Left lobe of liver (tissue), 2 donors: ENCODE measurements at regions not wholly inside any gene's neighbourhood (a gene's known extent, or its start where the extent isn't known, plus 50 kb on each side); places are given as distances from the start of the nearest gene placed in this dataset.

Experiments used
- ATAC-seq: fragments of 200-7000 bp; cut with Tn5 transposase; one replicate; pipeline ENCODE4 v1.9.1; 2020; ENCODE audit warnings: mild to moderate bottlenecking, moderate library complexity
- DNase-seq: peaks from one replicate; pipeline ENCODE4 v3.0.0-alpha.2; 2020; ENCODE audit warnings: low spot score
- donor health status: DM: no; HTN: no; CAD: no; lungs with moderate emphysema.
- donor health status: DM: no; HTN: yes; CAD: no.

GRCh38 chr2:121895723-121896571 lies 140.5 kb downstream of the TSN start:
- DNase-seq: no peak
- ATAC-seq: peak; percentile 19

- ATAC-seq (peak; percentile 46), DNase-seq (no peak)
Observed at GRCh38 chr2:121897335-121897970, 142.0 kb downstream of the TSN start.

- ATAC-seq: no peak
Observed at GRCh38 chr2:121898483-121898882, 143.0 kb downstream of the TSN start.

GRCh38 chr2:121900391-121900790 lies 144.9 kb downstream of the TSN start:
- no peak for ATAC-seq
- no peak for DNase-seq

More at GRCh38 chr2:121898483-121898882, 143.0 kb downstream of the TSN start:
- DNase-seq: no peak

GRCh38 chr2:121902171-121902591 lies 146.7 kb downstream of the TSN start:
- ATAC-seq: no peak

GRCh38 chr2:121902616-121903015 lies 147.2 kb downstream of the TSN start:
- ATAC-seq: no peak
- DNase-seq: no peak

More at GRCh38 chr2:121902171-121902591, 146.7 kb downstream of the TSN start:
- DNase-seq: no peak

- peak; percentile 24 for ATAC-seq
- DNase-seq: no peak
Observed at GRCh38 chr2:121903037-121903689, 147.7 kb downstream of the TSN start.

- ATAC-seq: no peak
- no peak for DNase-seq
Observed at GRCh38 chr2:121904656-121905055, 149.2 kb downstream of the TSN start.

- no peak for DNase-seq
- ATAC-seq: no peak
Observed at GRCh38 chr2:121905201-121905600, 149.8 kb downstream of the TSN start.

- no peak for ATAC-seq
- no peak for DNase-seq
Observed at GRCh38 chr2:121906170-121906569, 150.7 kb downstream of the TSN start.

GRCh38 chr2:121907928-121908327 lies 152.5 kb downstream of the TSN start:
- ATAC-seq: no peak

GRCh38 chr2:121910139-121910538 lies 154.7 kb downstream of the TSN start:
- no peak for ATAC-seq
- no peak for DNase-seq

More at GRCh38 chr2:121907928-121908327, 152.5 kb downstream of the TSN start:
- no peak for DNase-seq

- no peak for DNase-seq
- no peak for ATAC-seq
Observed at GRCh38 chr2:121911036-121911435, 155.6 kb downstream of the TSN start.

GRCh38 chr2:121917143-121917542 lies 161.7 kb downstream of the TSN start:
- no peak for ATAC-seq

GRCh38 chr2:121918231-121918630 lies 162.8 kb downstream of the TSN start:
- ATAC-seq: no peak
- no peak for DNase-seq

More at GRCh38 chr2:121917143-121917542, 161.7 kb downstream of the TSN start:
- DNase-seq: no peak

- ATAC-seq (no peak), DNase-seq (no peak)
Observed at GRCh38 chr2:121919803-121920202, 164.4 kb downstream of the TSN start.

- DNase-seq (no peak), ATAC-seq (no peak)
Observed at GRCh38 chr2:121925466-121925865, 170.0 kb downstream of the TSN start.

- DNase-seq (no peak), ATAC-seq (no peak)
Observed at GRCh38 chr2:121943285-121943684, 187.8 kb downstream of the TSN start.

GRCh38 chr2:121944072-121944831 lies 188.8 kb downstream of the TSN start:
- no peak for ATAC-seq
- DNase-seq: no peak

- no peak for DNase-seq
- no peak for ATAC-seq
Observed at GRCh38 chr2:121947674-121948073, 192.2 kb downstream of the TSN start.

GRCh38 chr2:121949271-121949670 lies 193.8 kb downstream of the TSN start:
- ATAC-seq (no peak), DNase-seq (no peak)
